Endodermal cell (in vitro differentiated cells): ENCODE measurements at regions not wholly inside any gene's neighbourhood (a gene's known extent, or its start where the extent isn't known, plus 50 kb on each side); places are given as distances from the start of the nearest gene placed in this dataset.
A peak's percentile ranks its signal among the peaks of the same experiment; 100 is the strongest.
"Not testable (repeated sequence)": the region's sequence is repeated elsewhere in the genome, so short reads cannot be mapped to it uniquely, and the experiment has no call there.

ENCODE experiments used
- DNase-seq: peaks from one replicate; pipeline ENCODE4 v3.0.0-alpha.2; 2017
- H3K27ac ChIP-seq: 2 replicates; pipeline ENCODE4 v1.5.1; 2013; ENCODE audit warnings: mild to moderate bottlenecking, low read depth, low read length, moderate library complexity
- H3K27me3 ChIP-seq: 2 replicates; pipeline ENCODE4 v1.6.1; 2013; ENCODE audit warnings: mild to moderate bottlenecking, low read length, moderate library complexity; ENCODE audit not compliant: insufficient read depth, control insufficient read depth, poor library complexity, severe bottlenecking
- H3K36me3 ChIP-seq: 2 replicates; pipeline ENCODE4 v1.7.0; 2013; ENCODE audit warnings: mild to moderate bottlenecking, low read length, moderate library complexity; ENCODE audit not compliant: control insufficient read depth, insufficient read depth
- H3K4me1 ChIP-seq: one replicate; pipeline ENCODE4 v1.7.0; 2013; ENCODE audit warnings: low read length; ENCODE audit not compliant: control insufficient read depth, insufficient read depth
- H3K4me3 ChIP-seq: 2 replicates; pipeline ENCODE4 v1.5.1; 2013; ENCODE audit warnings: mild to moderate bottlenecking, low read length, moderate library complexity
- H3K9ac ChIP-seq: 2 replicates; pipeline ENCODE4 v1.6.1; 2013; ENCODE audit warnings: mild to moderate bottlenecking, low read length, moderate library complexity; ENCODE audit not compliant: poor library complexity, severe bottlenecking; ENCODE audit errors: extremely low read depth
- H3K9me3 ChIP-seq: 2 replicates; pipeline ENCODE4 v1.6.1; 2013; ENCODE audit warnings: mild to moderate bottlenecking, low read length, moderate library complexity; ENCODE audit not compliant: control insufficient read depth
- H3K27ac Mint-ChIP-seq: 2 replicates; pipeline ENCODE4 v1.8.0; 2020; ENCODE audit warnings: mixed read lengths
- H3K27me3 Mint-ChIP-seq: 2 replicates; pipeline ENCODE4 v1.8.0; 2021; ENCODE audit warnings: mild to moderate bottlenecking, mixed read lengths; ENCODE audit not compliant: insufficient read depth
- H3K36me3 Mint-ChIP-seq: 2 replicates; pipeline ENCODE4 v1.8.0; 2020; ENCODE audit warnings: low read depth, mixed read lengths
- H3K4me1 Mint-ChIP-seq: 2 replicates; pipeline ENCODE4 v1.8.0; 2020; ENCODE audit warnings: mixed read lengths
- H3K4me3 Mint-ChIP-seq: 2 replicates; pipeline ENCODE4 v1.8.0; 2020; ENCODE audit warnings: mild to moderate bottlenecking, moderate library complexity, mixed read lengths
- H3K9me3 Mint-ChIP-seq: 2 replicates; pipeline ENCODE4 v1.8.0; 2020; ENCODE audit warnings: mild to moderate bottlenecking, mixed read lengths
- WGBS, 2 experiments: methylation state at CpG; one replicate each; pipeline versions ENCODE4 v1.1.5 to v1.1.7; 2013; ENCODE audit warnings: missing lambda C conversion rate in 2 of 2, mixed read lengths in 1 of 2; ENCODE audit not compliant: insufficient coverage in 1 of 2, insufficient read length in 1 of 2; 5-methylcytosine and 5-hydroxymethylcytosine counted together
- TF ChIP-seq, protein P1 (sequence below): fragments of 200-600 bp; sonication (generic); conservative IDR thresholded peaks from 2 replicates; pipeline ENCODE4 v1.5.0; 2021; ENCODE audit warnings: antibody characterized with exemption, mild to moderate bottlenecking

DNA sequence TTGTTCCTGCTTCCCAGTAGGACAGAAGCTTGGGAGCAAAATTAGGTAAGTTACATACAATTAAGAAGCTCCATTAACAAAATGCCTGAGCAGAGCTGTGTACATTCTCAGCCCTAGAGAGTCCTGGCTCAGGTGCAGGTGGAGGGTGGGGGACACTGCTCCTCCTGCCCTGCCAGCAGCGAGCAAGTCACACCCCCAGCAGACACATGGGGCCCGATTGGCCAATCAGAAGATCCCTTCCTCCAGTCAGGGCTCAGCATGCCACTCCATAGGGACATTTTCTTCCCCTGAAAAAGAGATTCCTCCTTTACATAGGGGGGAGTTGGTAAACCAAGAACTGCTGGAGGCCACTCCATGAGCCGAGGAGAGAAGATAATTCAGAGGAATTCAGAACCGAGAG, 62.1 kb downstream of the PLXNA1 start:
- H3K4me1 ChIP-seq, result peaks cover 7% of the 10 kb centered on the region
- H3K27me3 Mint-ChIP-seq, result no peaks in the 10 kb centered on the region
- peak overlapping the region; percentile 40 for H3K4me3 ChIP-seq
- H3K27ac ChIP-seq, result no peak overlapping the region
- H3K4me3 Mint-ChIP-seq, result peak overlapping the region; percentile 19
- no peak overlapping the region for H3K27ac Mint-ChIP-seq
- peaks cover 3% of the 10 kb centered on the region for H3K36me3 Mint-ChIP-seq
- TF ChIP-seq, protein P1, sequence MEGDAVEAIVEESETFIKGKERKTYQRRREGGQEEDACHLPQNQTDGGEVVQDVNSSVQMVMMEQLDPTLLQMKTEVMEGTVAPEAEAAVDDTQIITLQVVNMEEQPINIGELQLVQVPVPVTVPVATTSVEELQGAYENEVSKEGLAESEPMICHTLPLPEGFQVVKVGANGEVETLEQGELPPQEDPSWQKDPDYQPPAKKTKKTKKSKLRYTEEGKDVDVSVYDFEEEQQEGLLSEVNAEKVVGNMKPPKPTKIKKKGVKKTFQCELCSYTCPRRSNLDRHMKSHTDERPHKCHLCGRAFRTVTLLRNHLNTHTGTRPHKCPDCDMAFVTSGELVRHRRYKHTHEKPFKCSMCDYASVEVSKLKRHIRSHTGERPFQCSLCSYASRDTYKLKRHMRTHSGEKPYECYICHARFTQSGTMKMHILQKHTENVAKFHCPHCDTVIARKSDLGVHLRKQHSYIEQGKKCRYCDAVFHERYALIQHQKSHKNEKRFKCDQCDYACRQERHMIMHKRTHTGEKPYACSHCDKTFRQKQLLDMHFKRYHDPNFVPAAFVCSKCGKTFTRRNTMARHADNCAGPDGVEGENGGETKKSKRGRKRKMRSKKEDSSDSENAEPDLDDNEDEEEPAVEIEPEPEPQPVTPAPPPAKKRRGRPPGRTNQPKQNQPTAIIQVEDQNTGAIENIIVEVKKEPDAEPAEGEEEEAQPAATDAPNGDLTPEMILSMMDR, result no peak
- no peak overlapping the region for H3K9ac ChIP-seq
- 33 to 36% methylated on average over 4 of the region's 4 CpGs for WGBS, 2 experiments
- H3K9me3 ChIP-seq, result peaks cover 12% of the 10 kb centered on the region
- H3K4me1 Mint-ChIP-seq, result peaks cover 18% of the 10 kb centered on the region
- H3K27me3 ChIP-seq, result no peaks in the 10 kb centered on the region
- peak; percentile 76 for DNase-seq
- H3K36me3 ChIP-seq, result no peaks in the 10 kb centered on the region
- peaks cover 28% of the 10 kb centered on the region for H3K9me3 Mint-ChIP-seq

DNA sequence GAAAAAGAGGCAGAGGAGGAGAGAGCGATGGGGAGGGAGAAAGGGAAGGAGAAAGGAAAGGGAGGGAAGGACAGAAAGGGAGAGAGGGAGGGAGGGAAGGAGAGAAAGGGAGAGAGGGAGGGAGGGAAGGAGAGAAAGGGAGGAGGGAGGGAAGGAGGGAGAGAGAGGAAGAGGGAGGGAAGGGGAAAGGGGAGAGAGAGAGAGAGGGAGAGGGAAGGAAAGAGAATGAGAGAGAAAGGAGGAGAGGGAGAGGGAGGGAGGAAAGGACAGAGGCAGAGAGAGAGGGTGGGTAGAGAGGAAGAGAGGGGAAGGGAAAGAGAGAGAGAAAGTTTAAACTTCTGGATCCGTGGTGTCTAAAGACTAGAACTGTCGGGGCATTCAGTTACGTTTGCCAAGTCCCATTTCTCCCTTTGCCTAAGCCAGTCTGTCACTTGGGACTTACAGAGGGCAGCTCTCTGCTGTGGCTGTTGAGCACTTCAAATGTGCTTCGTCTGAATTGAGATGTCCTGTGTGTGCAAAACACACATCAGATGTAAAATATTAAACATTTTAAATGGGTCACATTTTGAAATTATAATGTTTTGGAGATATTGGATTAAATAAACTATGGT, 62.6 kb downstream of the PLXNA1 start:
- Mint-ChIP-seq H3K36me3 (peaks cover 3% of the 10 kb centered on the region), H3K4me1 (peaks cover 18% of the 10 kb centered on the region), H3K27me3 (no peaks in the 10 kb centered on the region), H3K27ac (no peak overlapping the region), H3K9me3 (peaks cover 32% of the 10 kb centered on the region), H3K4me3 (peak overlapping the region; percentile 19)
- Histone ChIP-seq H3K4me3 (peak overlapping the region; percentile 40), H3K27ac (no peak overlapping the region), H3K36me3 (no peaks in the 10 kb centered on the region), H3K9ac (no peak overlapping the region), H3K4me1 (peaks cover 7% of the 10 kb centered on the region), H3K27me3 (no peaks in the 10 kb centered on the region), H3K9me3 (peaks cover 12% of the 10 kb centered on the region)
- DNase-seq, result no peak
- 85 to 93% methylated on average over 4 to 5 of the region's 5 CpGs for WGBS, 2 experiments
- TF ChIP-seq, protein P1, result no peak

DNA sequence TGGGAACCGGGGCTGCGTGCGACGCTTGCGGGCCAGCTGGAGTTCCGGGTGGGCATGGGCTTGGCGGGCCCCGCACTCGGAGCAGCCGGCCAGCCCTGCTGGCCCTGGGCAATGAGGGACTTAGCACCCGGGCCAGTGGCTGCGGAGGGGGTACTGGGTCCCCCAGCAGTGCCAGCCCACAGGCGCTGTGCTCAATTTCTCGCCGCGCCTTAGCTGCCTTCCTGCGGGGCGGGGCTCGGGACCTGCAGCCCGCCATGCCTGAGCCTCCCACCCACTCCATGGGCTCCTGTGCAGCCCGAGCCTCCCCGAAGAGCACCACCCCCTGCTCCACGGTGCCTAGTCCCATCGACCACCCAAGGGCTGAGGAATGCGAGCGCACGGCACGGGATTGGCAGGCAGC, 63.8 kb downstream of the PLXNA1 start:
- not testable (repeated sequence) for H3K4me3 ChIP-seq, H3K27ac Mint-ChIP-seq, H3K4me1 ChIP-seq, H3K4me3 Mint-ChIP-seq, H3K27me3 ChIP-seq, H3K27ac ChIP-seq, DNase-seq, H3K36me3 ChIP-seq, H3K27me3 Mint-ChIP-seq, H3K36me3 Mint-ChIP-seq, H3K9ac ChIP-seq
- WGBS, 2 experiments, result 94 to 100% methylated on average over 3 to 28 of the region's 28 CpGs
- H3K9me3 Mint-ChIP-seq, result peaks cover 32% of the 10 kb centered on the region
- peaks cover 18% of the 10 kb centered on the region for H3K4me1 Mint-ChIP-seq
- H3K9me3 ChIP-seq, result peaks cover 12% of the 10 kb centered on the region

DNA sequence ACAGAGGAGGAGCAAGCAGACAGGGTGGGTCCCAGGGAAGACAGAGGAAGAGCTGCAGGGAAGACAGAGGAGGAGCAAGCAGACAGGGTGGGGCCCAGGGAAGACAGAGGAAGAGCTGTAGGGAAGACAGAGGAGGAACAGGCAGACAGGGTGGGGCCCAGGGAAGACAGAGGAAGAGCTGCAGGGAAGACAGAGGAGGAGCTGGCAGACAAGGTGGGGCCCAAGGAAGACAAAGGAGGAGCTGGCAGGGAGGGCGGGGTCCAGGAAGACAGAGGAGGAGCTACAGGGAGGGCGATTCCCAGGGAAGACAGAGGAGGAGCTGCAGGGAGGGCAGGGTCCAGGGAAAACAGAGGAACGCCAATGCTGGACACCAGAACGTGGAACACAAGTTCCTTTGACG, 66.5 kb downstream of the PLXNA1 start:
- no peaks in the 10 kb centered on the region for H3K36me3 ChIP-seq
- TF ChIP-seq, protein P1, result no peak
- no peaks in the 10 kb centered on the region for H3K27me3 ChIP-seq
- Mint-ChIP-seq H3K36me3 (peaks cover 3% of the 10 kb centered on the region), H3K4me3 (no peak overlapping the region), H3K9me3 (peaks cover 32% of the 10 kb centered on the region), H3K27ac (no peak overlapping the region), H3K27me3 (no peaks in the 10 kb centered on the region), H3K4me1 (peaks cover under 1% of the 10 kb centered on the region)
- no peak overlapping the region for H3K27ac ChIP-seq
- H3K9me3 ChIP-seq, result peaks cover 12% of the 10 kb centered on the region
- no peak overlapping the region for H3K4me3 ChIP-seq
- WGBS, 2 experiments, result 89 to 91% methylated on average over 5 of the region's 5 CpGs
- H3K4me1 ChIP-seq, result no peaks in the 10 kb centered on the region
- H3K9ac ChIP-seq, result no peak overlapping the region
- DNase-seq, result no peak
